Naive thymus-derived CD8-positive, alpha-beta T cell (primary cell): ENCODE measurements at regions not wholly inside any gene's neighbourhood (a gene's known extent, or its start where the extent isn't known, plus 50 kb on each side); places are given as distances from the start of the nearest gene placed in this dataset.
"Not testable (repeated sequence)": the region's sequence is repeated elsewhere in the genome, so short reads cannot be mapped to it uniquely, and the experiment has no call there.

Experiments used
- ATAC-seq, 2 donors: fragments of 150-1000 bp; cut with Tn5 transposase in 1 of 2; sonication (Bioruptor Pico), chemical (Tn5 transposase) in 1 of 2; 1 replicate in 1 of 2; 2 replicates in 1 of 2; pipeline ENCODE4 v1.10.0; 2021; ENCODE audit warnings: mild to moderate bottlenecking in 2 of 2, moderate library complexity in 2 of 2
- POLR2A ChIA-PET: fragments of 350-600 bp; sonication (Branson Sonifier 250); formaldehyde crosslinking; loops from one replicate; lab custom pipeline; 2021; ENCODE audit warnings: antibody characterized with exemption; lab: Charles Lee
- DNase-seq, 10 donors: peaks; one replicate each; pipeline versions ENCODE4 v3.0.0 to v3.0.0-alpha.2; 2020 to 2022
- H3K27ac Mint-ChIP-seq, 10 donors: one replicate each; pipeline ENCODE4 v1.8.0; 2020 to 2022; ENCODE audit warnings: mild to moderate bottlenecking in 10 of 10, mixed read lengths in 10 of 10, moderate library complexity in 4 of 10, inconsistent platforms in 1 of 10
- H3K27me3 Mint-ChIP-seq, 5 donors: one replicate each; pipeline ENCODE4 v1.8.0; 2021 to 2022; ENCODE audit warnings: mixed read lengths in 5 of 5
- H3K36me3 Mint-ChIP-seq, 3 donors: one replicate each; pipeline ENCODE4 v1.8.0; 2020 to 2022; ENCODE audit warnings: mixed read lengths in 3 of 3, mild to moderate bottlenecking in 2 of 3, inconsistent platforms in 1 of 3
- H3K4me1 Mint-ChIP-seq, 4 donors: one replicate each; pipeline ENCODE4 v1.8.0; 2021 to 2022; ENCODE audit warnings: mixed read lengths in 4 of 4
- H3K4me3 Mint-ChIP-seq, 10 donors: one replicate each; pipeline ENCODE4 v1.8.0; 2020 to 2022; ENCODE audit warnings: mild to moderate bottlenecking in 10 of 10, mixed read lengths in 10 of 10, moderate library complexity in 6 of 10, inconsistent platforms in 1 of 10
- H3K9me3 Mint-ChIP-seq, 9 donors: one replicate each; pipeline ENCODE4 v1.8.0; 2020 to 2022; ENCODE audit warnings: mixed read lengths in 9 of 9, mild to moderate bottlenecking in 3 of 9, inconsistent platforms in 1 of 9, moderate library complexity in 1 of 9

DNA sequence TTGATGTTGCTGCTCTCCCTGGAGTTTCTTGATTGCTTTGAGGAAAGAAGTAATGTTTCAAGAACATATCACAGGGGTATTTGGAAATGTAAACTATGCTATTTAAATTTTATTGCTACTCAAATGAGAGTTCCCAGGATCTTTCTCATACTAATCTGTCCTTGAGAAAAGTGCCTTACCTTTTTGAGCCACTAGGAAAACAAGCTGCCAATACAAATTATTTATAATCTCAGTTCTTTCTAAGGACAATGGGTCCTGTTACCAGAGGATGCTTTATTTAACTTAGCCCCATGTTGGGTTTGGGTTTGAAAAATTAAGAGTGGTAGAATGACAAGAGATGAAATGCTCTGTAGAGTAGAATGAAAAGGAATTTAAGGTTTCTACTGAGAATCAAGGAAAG lies 258.2 kb upstream of the PRKD1 start:
- no peak for ATAC-seq
- no peaks in the 10 kb centered on the region for H3K36me3 Mint-ChIP-seq

DNA sequence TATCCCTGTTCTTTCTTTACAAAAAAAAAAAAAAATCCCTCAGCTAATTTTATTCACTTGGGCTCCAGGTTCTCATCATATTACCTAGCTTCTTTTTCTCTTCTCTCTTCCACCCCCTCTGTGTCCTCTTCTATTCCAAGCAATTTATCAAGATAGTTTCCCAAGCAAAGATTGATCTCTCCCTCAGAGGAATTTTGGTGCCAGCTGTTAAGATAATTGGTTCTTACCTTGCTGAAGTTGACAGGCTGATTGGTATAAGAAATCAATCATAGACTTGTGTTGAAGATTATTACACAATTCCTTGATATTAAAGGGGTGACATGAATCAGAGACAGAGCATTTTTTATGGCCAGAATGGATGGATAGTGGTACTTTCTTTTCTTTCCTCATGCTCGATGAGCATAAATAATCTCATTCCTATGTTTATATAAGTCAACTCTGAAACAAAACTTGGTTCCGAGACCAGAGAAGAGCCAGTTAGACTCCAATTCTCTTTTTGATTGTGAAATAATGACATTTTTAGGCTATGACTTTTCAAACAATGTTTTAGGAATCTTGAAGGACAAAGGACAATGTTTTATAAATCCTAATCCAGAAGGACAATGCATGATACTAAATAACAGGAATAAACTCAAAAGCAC lies 264.1 kb upstream of the PRKD1 start:
- ATAC-seq (no peak), DNase-seq (no peak)
- Mint-ChIP-seq H3K27ac (no peak overlapping the region), H3K4me1 (no peaks in the 10 kb centered on the region), H3K4me3 (no peak overlapping the region), H3K36me3 (no peaks in the 10 kb centered on the region), H3K27me3 (peaks cover 0 to 5% (median 0%) of the 10 kb centered on the region in 5 donors), H3K9me3 (peaks cover 0 to 16% (median 0%) of the 10 kb centered on the region in 9 donors)
- POLR2A ChIA-PET = no interaction called here

More for the DNA sequence above, 258.2 kb upstream of the PRKD1 start:
- Mint-ChIP-seq H3K27me3 (peaks cover 0 to 5% (median 0%) of the 10 kb centered on the region in 5 donors), H3K4me1 (no peaks in the 10 kb centered on the region), H3K27ac (no peak overlapping the region), H3K9me3 (peaks cover 0 to 16% (median 0%) of the 10 kb centered on the region in 9 donors), H3K4me3 (no peak overlapping the region)
- no peak for DNase-seq
- POLR2A ChIA-PET = no interaction called here

DNA sequence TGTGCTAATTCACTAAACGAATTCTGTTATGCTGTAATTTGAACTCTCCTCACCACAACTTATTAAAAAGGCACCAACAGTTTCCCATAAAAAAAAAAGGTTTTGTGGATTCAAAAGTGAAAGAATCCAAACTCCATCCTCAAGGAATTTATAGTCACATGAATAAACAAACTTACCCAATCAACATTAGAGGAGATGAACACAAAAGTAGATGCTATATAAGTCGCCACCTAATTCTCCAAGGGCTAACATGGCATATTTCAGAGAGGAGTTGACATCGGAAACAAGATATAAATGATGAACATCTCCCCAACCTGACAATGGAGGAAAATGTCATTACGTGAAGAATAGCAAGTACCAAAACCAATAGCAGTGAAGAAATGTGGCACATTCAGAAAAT lies 265.5 kb upstream of the PRKD1 start:
- H3K27ac Mint-ChIP-seq = no peak overlapping the region
- DNase-seq = no peak
- H3K9me3 Mint-ChIP-seq = peaks cover 0 to 16% (median 0%) of the 10 kb centered on the region in 9 donors
- ATAC-seq = no peak
- H3K4me3 Mint-ChIP-seq = no peak overlapping the region
- no peaks in the 10 kb centered on the region for H3K36me3 Mint-ChIP-seq
- H3K4me1 Mint-ChIP-seq = no peaks in the 10 kb centered on the region
- POLR2A ChIA-PET = no interaction called here
- peaks cover 0 to 5% (median 0%) of the 10 kb centered on the region in 5 donors for H3K27me3 Mint-ChIP-seq

DNA sequence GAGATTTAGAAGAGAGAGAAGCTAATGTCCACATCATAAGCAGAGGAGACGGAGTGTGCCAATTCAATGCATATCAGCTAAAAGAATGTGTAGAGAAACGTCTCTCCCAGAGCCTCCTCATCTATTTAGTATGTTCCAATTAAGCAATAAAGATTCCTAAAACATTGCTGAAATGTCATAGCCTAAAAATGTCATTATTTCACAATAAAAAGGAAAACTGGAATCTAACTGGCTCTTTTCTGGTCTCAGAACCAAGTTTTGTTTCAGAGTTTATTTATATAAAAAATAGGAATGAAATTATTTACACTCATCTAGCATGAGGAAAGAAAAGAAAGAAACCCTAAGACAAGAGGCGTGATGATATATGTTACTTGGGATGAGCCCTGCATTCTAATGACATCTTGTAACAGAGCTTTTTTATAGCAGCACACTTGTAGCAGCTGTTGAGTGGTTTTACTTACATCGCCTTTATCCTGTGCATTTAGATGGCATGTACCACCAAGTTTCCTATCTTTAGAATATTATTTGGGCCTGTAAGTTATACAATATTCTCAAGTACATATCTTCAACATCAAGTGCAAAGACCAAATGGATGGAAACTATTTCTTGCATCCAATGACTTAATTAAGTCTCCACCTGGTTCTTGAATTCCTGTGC lies 266.3 kb upstream of the PRKD1 start:
- H3K4me1 Mint-ChIP-seq = no peaks in the 10 kb centered on the region
- POLR2A ChIA-PET = no interaction called here
- ATAC-seq (no peak), DNase-seq (no peak)
- no peak overlapping the region for H3K27ac Mint-ChIP-seq
- peaks cover 0 to 16% (median 0%) of the 10 kb centered on the region in 9 donors for H3K9me3 Mint-ChIP-seq
- no peaks in the 10 kb centered on the region for H3K36me3 Mint-ChIP-seq
- H3K27me3 Mint-ChIP-seq = peaks cover 0 to 5% (median 0%) of the 10 kb centered on the region in 5 donors
- H3K4me3 Mint-ChIP-seq = no peak overlapping the region

- Mint-ChIP-seq H3K4me3 (no peak overlapping the region), H3K4me1 (no peaks in the 10 kb centered on the region), H3K9me3 (peaks cover 0 to 10% (median 0%) of the 10 kb centered on the region in 9 donors), H3K27me3 (peaks cover 0 to 5% (median 0%) of the 10 kb centered on the region in 5 donors), H3K36me3 (no peaks in the 10 kb centered on the region), H3K27ac (no peak overlapping the region)
- ATAC-seq = no peak
- no peak for DNase-seq
- POLR2A ChIA-PET = no interaction called here
Measured at GRCh38 chr14:30194741-30195148, 267.1 kb upstream of the PRKD1 start.

- ATAC-seq (no peak), DNase-seq (no peak)
- H3K9me3 Mint-ChIP-seq = peaks cover 0 to 2% (median 0%) of the 10 kb centered on the region in 9 donors
- H3K27ac Mint-ChIP-seq = no peak overlapping the region
- no peaks in the 10 kb centered on the region for H3K27me3 Mint-ChIP-seq
- POLR2A ChIA-PET = no interaction called here
- no peaks in the 10 kb centered on the region for H3K4me1 Mint-ChIP-seq
- no peaks in the 10 kb centered on the region for H3K36me3 Mint-ChIP-seq
- no peak overlapping the region for H3K4me3 Mint-ChIP-seq
Measured at GRCh38 chr14:30195941-30196340, 268.3 kb upstream of the PRKD1 start.

GRCh38 chr14:30196861-30197260 lies 269.2 kb upstream of the PRKD1 start:
- Mint-ChIP-seq H3K4me1 (no peaks in the 10 kb centered on the region), H3K27me3 (peaks cover 0 to 2% (median 0%) of the 10 kb centered on the region in 5 donors), H3K4me3 (no peak overlapping the region), H3K36me3 (no peaks in the 10 kb centered on the region), H3K9me3 (peaks cover 0 to 7% (median 0%) of the 10 kb centered on the region in 9 donors), H3K27ac (no peak overlapping the region)
- ATAC-seq (no peak), DNase-seq (no peak)
- POLR2A ChIA-PET = no interaction called here

- DNase-seq, H3K27me3 Mint-ChIP-seq, H3K36me3 Mint-ChIP-seq, H3K4me3 Mint-ChIP-seq, ATAC-seq, POLR2A ChIA-PET, H3K4me1 Mint-ChIP-seq, H3K9me3 Mint-ChIP-seq, H3K27ac Mint-ChIP-seq: not testable (repeated sequence)
Measured at GRCh38 chr14:30198720-30199119, 271.1 kb upstream of the PRKD1 start.

DNA sequence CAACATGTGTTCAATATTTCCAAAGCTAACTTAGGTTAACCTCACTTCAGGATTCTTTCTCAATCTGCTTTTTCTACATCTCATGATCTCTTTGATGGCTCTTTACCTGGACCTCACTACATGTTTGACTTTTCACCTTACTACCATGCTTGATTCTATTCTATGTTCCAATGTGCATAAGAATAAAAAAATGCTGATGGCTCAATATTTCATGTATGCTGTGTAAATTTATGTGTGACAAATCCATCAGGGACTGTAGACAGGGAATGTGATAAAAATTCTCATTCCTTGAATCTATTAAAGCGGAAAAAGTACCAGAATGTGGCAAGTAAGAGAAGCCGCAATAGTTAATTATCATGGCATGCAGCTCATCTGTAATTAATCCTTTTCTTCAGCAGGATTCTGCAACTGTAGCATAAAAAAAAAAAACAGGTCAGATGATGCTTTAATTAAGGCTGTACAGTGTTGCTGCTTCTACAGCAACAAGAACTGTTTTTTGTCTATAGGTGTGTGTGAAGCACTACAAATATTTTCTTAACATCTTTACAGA lies 276.9 kb upstream of the PRKD1 start:
- DNase-seq = no peak
- Mint-ChIP-seq H3K4me3 (no peak overlapping the region), H3K9me3 (peaks cover 0 to 9% (median 0%) of the 10 kb centered on the region in 9 donors), H3K27ac (no peak overlapping the region), H3K36me3 (no peaks in the 10 kb centered on the region), H3K27me3 (peaks cover 0 to 2% (median 0%) of the 10 kb centered on the region in 5 donors), H3K4me1 (no peaks in the 10 kb centered on the region)
- no peak for ATAC-seq
- POLR2A ChIA-PET = no interaction called here

- POLR2A ChIA-PET = no interaction called here
- Mint-ChIP-seq H3K36me3 (no peaks in the 10 kb centered on the region), H3K4me3 (no peak overlapping the region), H3K9me3 (no peaks in the 10 kb centered on the region), H3K4me1 (no peaks in the 10 kb centered on the region), H3K27ac (no peak overlapping the region), H3K27me3 (no peaks in the 10 kb centered on the region)
- no peak for DNase-seq
- ATAC-seq = no peak
Measured at GRCh38 chr14:30209136-30209535, 281.5 kb upstream of the PRKD1 start.

DNA sequence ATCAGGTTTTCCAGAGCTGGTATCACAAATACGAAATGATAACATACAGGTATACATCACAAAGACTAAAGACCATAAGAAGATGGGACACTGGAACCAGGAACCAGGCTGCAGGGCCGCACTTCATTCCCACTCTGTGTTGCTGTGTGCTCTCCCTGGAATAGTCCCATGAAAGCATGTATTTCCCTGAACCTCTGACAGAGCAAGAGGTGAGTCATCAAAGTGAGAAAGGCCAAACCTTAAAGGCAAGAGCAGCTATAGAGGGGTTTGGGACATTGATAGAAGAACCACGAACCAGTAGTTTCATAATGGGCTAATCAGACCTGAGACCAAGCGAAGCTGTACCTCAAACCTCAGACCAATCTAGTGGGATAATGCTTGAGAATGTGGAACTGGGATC lies 283.0 kb upstream of the PRKD1 start:
- Mint-ChIP-seq H3K9me3 (no peaks in the 10 kb centered on the region), H3K4me1 (no peaks in the 10 kb centered on the region), H3K4me3 (no peak overlapping the region), H3K27ac (no peak overlapping the region), H3K36me3 (no peaks in the 10 kb centered on the region), H3K27me3 (no peaks in the 10 kb centered on the region)
- DNase-seq (no peak), ATAC-seq (no peak)
- POLR2A ChIA-PET = no interaction called here

DNA sequence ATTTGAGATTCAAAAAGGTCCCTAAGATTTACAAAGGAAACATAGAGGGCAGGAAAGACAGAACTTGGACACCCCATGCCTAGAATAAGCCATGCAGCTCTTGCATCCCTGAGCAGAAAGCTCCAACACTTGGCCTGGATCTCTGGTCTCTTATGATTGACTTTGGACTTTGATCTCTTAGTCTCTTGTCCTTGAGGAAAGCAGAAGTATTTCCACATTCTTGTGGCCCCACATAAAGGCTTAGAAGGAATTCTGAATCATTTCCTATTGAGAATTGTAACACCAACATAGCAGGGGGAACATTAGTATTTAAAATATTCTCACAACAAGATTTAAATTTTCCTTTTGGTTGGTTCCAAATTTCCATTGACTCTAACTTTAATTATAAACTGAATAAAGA lies 283.7 kb upstream of the PRKD1 start:
- no peak for DNase-seq
- Mint-ChIP-seq H3K36me3 (no peaks in the 10 kb centered on the region), H3K4me3 (no peak overlapping the region), H3K9me3 (no peaks in the 10 kb centered on the region), H3K27ac (no peak overlapping the region), H3K27me3 (no peaks in the 10 kb centered on the region), H3K4me1 (no peaks in the 10 kb centered on the region)
- ATAC-seq = no peak
- POLR2A ChIA-PET = no interaction called here

DNA sequence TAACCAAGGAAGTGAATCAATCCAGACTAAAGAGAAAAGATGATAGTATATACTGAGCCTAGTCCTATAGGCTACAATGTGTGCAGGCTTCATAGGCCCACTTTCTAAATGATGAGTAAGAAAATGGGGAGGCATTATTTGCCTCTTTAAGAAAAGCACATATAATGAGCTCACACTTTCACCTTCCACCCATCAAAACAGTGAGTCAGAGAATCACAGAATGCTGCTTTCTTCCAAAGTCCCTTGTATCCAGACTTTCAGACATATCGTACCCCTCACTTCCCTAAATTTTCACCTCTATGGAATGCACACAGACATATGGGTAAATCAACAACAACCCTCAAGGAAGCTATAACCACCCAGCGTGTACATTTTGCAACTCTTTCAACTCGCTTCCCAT lies 286.4 kb upstream of the PRKD1 start:
- no peak overlapping the region for H3K27ac Mint-ChIP-seq
- H3K9me3 Mint-ChIP-seq = no peaks in the 10 kb centered on the region
- H3K36me3 Mint-ChIP-seq = no peaks in the 10 kb centered on the region
- H3K4me1 Mint-ChIP-seq = no peaks in the 10 kb centered on the region
- no peak overlapping the region for H3K4me3 Mint-ChIP-seq
- POLR2A ChIA-PET = no interaction called here
- no peak for DNase-seq
- no peaks in the 10 kb centered on the region for H3K27me3 Mint-ChIP-seq
- no peak for ATAC-seq
